Caco-2 (cell line): ENCODE measurements at regions not wholly inside any gene's neighbourhood (a gene's known extent, or its start where the extent isn't known, plus 50 kb on each side); places are given as distances from the start of the nearest gene placed in this dataset.
"Not testable (repeated sequence)": the region's sequence is repeated elsewhere in the genome, so short reads cannot be mapped to it uniquely, and the experiment has no call there.

Experiments
- BruUV-seq: library from RNA; stranded (reverse); fragments of 400-500 nt; replicated peaks from 2 replicates; lab custom pipeline; 2021; lab: Mats Ljungman, UMichigan
- CTCF ChIA-PET: fragments of 300-600 bp; sonication (Branson Sonifier 250); formaldehyde crosslinking; loops from one replicate; lab custom pipeline; 2022; ENCODE audit warnings: antibody characterized with exemption; lab: Charles Lee
- POLR2A ChIA-PET: fragments of 300-600 bp; sonication (Branson Sonifier 250); formaldehyde crosslinking; loops from one replicate; lab custom pipeline; 2022; ENCODE audit warnings: antibody characterized with exemption; lab: Charles Lee
- DNase-seq, 2 experiments: peaks; one replicate each; pipeline versions ENCODE4 v3.0.0 to v3.0.0-alpha.2; 2020 to 2022
- H3K27me3 ChIP-seq: replicated peaks from 2 replicates; pipeline ENCODE4 v1.6.0; 2011; ENCODE audit warnings: low read length; ENCODE audit not compliant: control insufficient read depth, insufficient read depth
- H3K36me3 ChIP-seq: 2 replicates; pipeline ENCODE4 v1.5.1; 2011; ENCODE audit warnings: low read length; ENCODE audit not compliant: control insufficient read depth, insufficient read depth
- H3K4me1 ChIP-seq: fragments of 250-450 bp; sonication (Bioruptor Pico); 2 replicates; pipeline ENCODE4 v1.5.1; 2020; ENCODE audit warnings: mild to moderate bottlenecking
- H3K4me3 ChIP-seq: 2 replicates; pipeline ENCODE4 v1.5.1; 2011; ENCODE audit warnings: low read depth, mild to moderate bottlenecking, control low read depth, low read length
- H3K9me3 ChIP-seq: fragments of 250-450 bp; sonication (Bioruptor Pico); 2 replicates; pipeline ENCODE4 v1.5.1; 2020; ENCODE audit warnings: mild to moderate bottlenecking, moderate library complexity
- H3K27ac Mint-ChIP-seq: one replicate; pipeline ENCODE4 v1.8.0; 2022; ENCODE audit warnings: mixed read lengths; ENCODE audit not compliant: unreplicated experiment
- H3K27me3 Mint-ChIP-seq: one replicate; pipeline ENCODE4 v1.8.0; 2022; ENCODE audit warnings: mixed read lengths; ENCODE audit not compliant: insufficient read depth, unreplicated experiment
- H3K36me3 Mint-ChIP-seq: one replicate; pipeline ENCODE4 v1.8.0; 2022; ENCODE audit warnings: mild to moderate bottlenecking, mixed read lengths; ENCODE audit not compliant: insufficient read depth, unreplicated experiment
- H3K4me1 Mint-ChIP-seq: one replicate; pipeline ENCODE4 v1.8.0; 2022; ENCODE audit warnings: low read depth, mixed read lengths; ENCODE audit not compliant: unreplicated experiment
- H3K4me3 Mint-ChIP-seq: one replicate; pipeline ENCODE4 v1.8.0; 2022; ENCODE audit warnings: mild to moderate bottlenecking, moderate library complexity, mixed read lengths; ENCODE audit not compliant: unreplicated experiment
- H3K9me3 Mint-ChIP-seq: one replicate; pipeline ENCODE4 v1.8.0; 2022; ENCODE audit warnings: mixed read lengths; ENCODE audit not compliant: unreplicated experiment
- intact Hi-C: fragments of 100-400 bp; cut with micrococcal nuclease; formaldehyde crosslinking; loops from one replicate; pipeline ENCODE4 v1.10.0; 2022; ENCODE audit not compliant: unreplicated experiment
- TF ChIP-seq, protein P1 (sequence below), 2 experiments: fragments of 200-600 bp in 1 of 2; IDR thresholded peaks; 1 replicate in 1 of 2; 2 replicates in 1 of 2; pipeline versions ENCODE4 v1.5.1 to v1.8.0; 2011 to 2022; ENCODE audit warnings: antibody characterized with exemption in 1 of 2, control low read depth in 1 of 2, inconsistent platforms in 1 of 2, low read depth in 1 of 2, low read length in 1 of 2, mild to moderate bottlenecking in 1 of 2, moderate library complexity in 1 of 2; ENCODE audit not compliant: insufficient read depth in 1 of 2, severe bottlenecking in 1 of 2, unreplicated experiment in 1 of 2

DNA sequence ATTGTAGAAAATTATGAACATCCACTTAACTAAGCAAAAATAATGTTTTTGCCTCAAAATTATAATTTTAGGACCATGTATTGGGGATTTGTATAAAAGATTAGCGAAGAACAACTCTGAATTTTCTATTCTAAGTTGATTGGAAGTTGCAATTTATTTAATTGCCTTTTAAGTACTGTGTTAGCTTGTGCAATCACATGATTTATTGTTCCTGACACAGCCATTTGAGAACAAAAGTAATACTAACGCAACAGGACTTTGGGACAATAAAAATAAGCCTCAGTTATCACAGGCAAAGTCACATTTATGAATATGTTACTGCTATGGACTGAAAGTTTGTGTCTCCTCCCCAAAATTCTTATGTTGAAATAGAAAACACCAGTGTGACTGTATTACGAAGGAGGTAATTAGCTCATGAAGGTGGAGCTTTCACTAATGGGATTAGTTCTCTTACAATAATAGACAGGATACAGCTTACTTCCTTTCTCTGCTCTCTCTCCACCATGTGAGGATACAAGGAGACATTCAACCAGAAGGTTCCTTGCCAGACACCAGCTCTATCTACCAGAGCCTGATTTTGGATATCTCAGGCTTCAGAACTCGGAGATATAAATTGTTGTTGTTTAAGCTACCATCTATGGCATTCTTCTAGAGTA, 745.9 kb downstream of the ZBBX start:
- POLR2A ChIA-PET, result no interaction called here
- TF ChIP-seq, protein P1, sequence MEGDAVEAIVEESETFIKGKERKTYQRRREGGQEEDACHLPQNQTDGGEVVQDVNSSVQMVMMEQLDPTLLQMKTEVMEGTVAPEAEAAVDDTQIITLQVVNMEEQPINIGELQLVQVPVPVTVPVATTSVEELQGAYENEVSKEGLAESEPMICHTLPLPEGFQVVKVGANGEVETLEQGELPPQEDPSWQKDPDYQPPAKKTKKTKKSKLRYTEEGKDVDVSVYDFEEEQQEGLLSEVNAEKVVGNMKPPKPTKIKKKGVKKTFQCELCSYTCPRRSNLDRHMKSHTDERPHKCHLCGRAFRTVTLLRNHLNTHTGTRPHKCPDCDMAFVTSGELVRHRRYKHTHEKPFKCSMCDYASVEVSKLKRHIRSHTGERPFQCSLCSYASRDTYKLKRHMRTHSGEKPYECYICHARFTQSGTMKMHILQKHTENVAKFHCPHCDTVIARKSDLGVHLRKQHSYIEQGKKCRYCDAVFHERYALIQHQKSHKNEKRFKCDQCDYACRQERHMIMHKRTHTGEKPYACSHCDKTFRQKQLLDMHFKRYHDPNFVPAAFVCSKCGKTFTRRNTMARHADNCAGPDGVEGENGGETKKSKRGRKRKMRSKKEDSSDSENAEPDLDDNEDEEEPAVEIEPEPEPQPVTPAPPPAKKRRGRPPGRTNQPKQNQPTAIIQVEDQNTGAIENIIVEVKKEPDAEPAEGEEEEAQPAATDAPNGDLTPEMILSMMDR (IDR thresholded peaks at IDR 0.05; ENCODE audit: insufficient read depth in 1 of 2, low read depth in 1 of 2, low read length in 1 of 2, severe bottlenecking in 1 of 2, unreplicated experiment in 1 of 2), result no peak
- no TSS peak for BruUV-seq

GRCh38 chr3:166630190-166630589, 749.9 kb downstream of the ZBBX start:
- no peaks in the 10 kb centered on the region for H3K27me3 ChIP-seq
- Mint-ChIP-seq H3K4me1 (no peaks in the 10 kb centered on the region), H3K27me3 (no peaks in the 10 kb centered on the region), H3K27ac (no peak overlapping the region), H3K9me3 (no peaks in the 10 kb centered on the region), H3K36me3 (no peaks in the 10 kb centered on the region), H3K4me3 (no peak overlapping the region)
- no peaks in the 10 kb centered on the region for H3K36me3 ChIP-seq
- TF ChIP-seq, protein P1 (IDR thresholded peaks at IDR 0.05; ENCODE audit: insufficient read depth in 1 of 2, low read depth in 1 of 2, low read length in 1 of 2, severe bottlenecking in 1 of 2, unreplicated experiment in 1 of 2), result no peak
- no peak for DNase-seq
- no TSS peak for BruUV-seq
- no peaks in the 10 kb centered on the region for H3K4me1 ChIP-seq
- H3K4me3 ChIP-seq, result no peak overlapping the region
- H3K9me3 ChIP-seq, result no peaks in the 10 kb centered on the region
- intact Hi-C loops, result no loop called here
- ChIA-PET CTCF (no interaction called here), POLR2A (no interaction called here)

More for the DNA sequence above, 745.9 kb downstream of the ZBBX start:
- Mint-ChIP-seq H3K27ac (no peak overlapping the region), H3K27me3 (no peaks in the 10 kb centered on the region), H3K4me1 (no peaks in the 10 kb centered on the region), H3K4me3 (no peak overlapping the region), H3K36me3 (no peaks in the 10 kb centered on the region), H3K9me3 (no peaks in the 10 kb centered on the region)
- DNase-seq, result no peak
- H3K9me3 ChIP-seq, result no peaks in the 10 kb centered on the region
- intact Hi-C loops, result no loop called here
- no peak overlapping the region for H3K4me3 ChIP-seq
- no peaks in the 10 kb centered on the region for H3K4me1 ChIP-seq
- CTCF ChIA-PET, result no interaction called here
- no peaks in the 10 kb centered on the region for H3K36me3 ChIP-seq
- H3K27me3 ChIP-seq, result no peaks in the 10 kb centered on the region

GRCh38 chr3:166613365-166613764, 766.7 kb downstream of the ZBBX start:
- Mint-ChIP-seq H3K27me3 (peaks cover 2% of the 10 kb centered on the region), H3K4me3 (no peak overlapping the region), H3K27ac (no peak overlapping the region), H3K4me1 (no peaks in the 10 kb centered on the region), H3K9me3 (no peaks in the 10 kb centered on the region), H3K36me3 (no peaks in the 10 kb centered on the region)
- BruUV-seq, result no TSS peak
- Histone ChIP-seq H3K36me3 (no peaks in the 10 kb centered on the region), H3K27me3 (no peaks in the 10 kb centered on the region), H3K9me3 (0 out of 2 replicates have a peak, but pooled peaks cover 3% of the 10 kb centered on the region), H3K4me3 (no peak overlapping the region), H3K4me1 (no peaks in the 10 kb centered on the region)
- no peak for DNase-seq
- CTCF ChIA-PET, result no interaction called here
- POLR2A ChIA-PET, result no interaction called here
- TF ChIP-seq, protein P1 (IDR thresholded peaks at IDR 0.05; ENCODE audit: insufficient read depth in 1 of 2, low read depth in 1 of 2, low read length in 1 of 2, severe bottlenecking in 1 of 2, unreplicated experiment in 1 of 2), result no peak
- intact Hi-C loops, result no loop called here

DNA sequence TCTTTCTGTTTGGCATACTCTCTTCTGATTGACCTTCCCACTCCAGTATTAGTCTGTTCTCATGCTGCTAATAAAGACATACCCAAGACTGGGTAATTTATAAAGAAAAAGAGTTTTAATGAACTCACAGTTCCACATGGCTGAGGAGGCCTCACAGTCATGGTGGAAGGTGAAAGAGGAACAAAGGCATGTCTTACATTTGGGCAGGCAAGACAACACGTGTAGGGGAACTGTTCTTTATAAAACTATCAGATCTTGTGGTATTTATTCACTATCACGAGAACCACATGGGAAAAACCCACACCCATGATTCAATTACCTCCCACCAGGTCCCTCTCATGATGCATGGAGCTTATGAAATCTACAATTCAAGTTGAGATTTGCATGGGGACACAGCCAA, 767.3 kb downstream of the ZBBX start:
- CTCF ChIA-PET, H3K27ac Mint-ChIP-seq, H3K4me1 Mint-ChIP-seq, DNase-seq, H3K36me3 ChIP-seq, H3K27me3 ChIP-seq, H3K9me3 ChIP-seq, H3K27me3 Mint-ChIP-seq, H3K4me1 ChIP-seq, POLR2A ChIA-PET, H3K4me3 Mint-ChIP-seq, H3K9me3 Mint-ChIP-seq, H3K36me3 Mint-ChIP-seq, H3K4me3 ChIP-seq, BruUV-seq, intact Hi-C loops: not testable (repeated sequence)
